ENCODE measurements at regions not wholly inside any gene's neighbourhood (a gene's known extent, or its start where the extent isn't known, plus 50 kb on each side); places are given as distances from the start of the nearest gene placed in this dataset.

- no peaks in the 10 kb centered on the region for H3K79me1 ChIP-seq (ENCODE audit: low read length)
- no peak overlapping the region for H3K4me3 ChIP-seq (ENCODE audit: low read depth, low read length)
- no peaks in the 10 kb centered on the region for H3K36me3 ChIP-seq (ENCODE audit: control insufficient read depth in 1 of 2, insufficient read depth in 2 of 2, low read length in 2 of 2)
- H3K27me3 ChIP-seq (ENCODE audit: insufficient read depth, low read length) = no peaks in the 10 kb centered on the region
- H4K91ac ChIP-seq (ENCODE audit: low read depth, low read length) = no peak overlapping the region
- no peak overlapping the region for H2AK5ac ChIP-seq (ENCODE audit: low read length)
- no peaks in the 10 kb centered on the region for H3K79me2 ChIP-seq (ENCODE audit: control insufficient read depth, insufficient read depth, low read length, poor library complexity)
- no peaks in the 10 kb centered on the region for H3K9me3 ChIP-seq (ENCODE audit: insufficient read depth, low read depth, low read length)
- no peak overlapping the region for H3K27ac ChIP-seq (ENCODE audit: low read depth, low read length)
- H2BK5ac ChIP-seq (ENCODE audit: low read depth, low read length, poor library complexity) = no peak overlapping the region
- H3K14ac ChIP-seq (ENCODE audit: low read length) = no peak overlapping the region
- H3K9ac ChIP-seq (ENCODE audit: low read length) = no peak overlapping the region
- H3K18ac ChIP-seq (ENCODE audit: low read length) = no peak overlapping the region
- no peak for DNase-seq
- no peak overlapping the region for H4K8ac ChIP-seq (ENCODE audit: low read depth, low read length)
- no peak overlapping the region for H2AFZ ChIP-seq (ENCODE audit: insufficient read depth, low read length, poor library complexity)
- H2BK120ac ChIP-seq (ENCODE audit: insufficient read depth, low read length, poor library complexity) = no peak overlapping the region
- H4K12ac ChIP-seq (ENCODE audit: low read depth, low read length) = no peak overlapping the region
- no peak overlapping the region for H3K23ac ChIP-seq (ENCODE audit: low read length)
- H2BK12ac ChIP-seq (ENCODE audit: low read length) = no peak overlapping the region
- no peak overlapping the region for H3K4me2 ChIP-seq (ENCODE audit: low read length)
- WGBS (ENCODE audit: extremely low coverage, insufficient coverage, insufficient read length) = no CpG with 5 or more reads among the region's 2 CpGs
- H3K4ac ChIP-seq (ENCODE audit: low read depth, low read length) = no peak overlapping the region
- peaks cover 0 to 5% of the 10 kb centered on the region in 2 experiments for H3K4me1 ChIP-seq (ENCODE audit: control insufficient read depth in 1 of 2, insufficient read depth in 2 of 2, low read length in 2 of 2)
Observed at GRCh38 chr3:3468596-3468995, 289.1 kb upstream of the CRBN start.

DNA sequence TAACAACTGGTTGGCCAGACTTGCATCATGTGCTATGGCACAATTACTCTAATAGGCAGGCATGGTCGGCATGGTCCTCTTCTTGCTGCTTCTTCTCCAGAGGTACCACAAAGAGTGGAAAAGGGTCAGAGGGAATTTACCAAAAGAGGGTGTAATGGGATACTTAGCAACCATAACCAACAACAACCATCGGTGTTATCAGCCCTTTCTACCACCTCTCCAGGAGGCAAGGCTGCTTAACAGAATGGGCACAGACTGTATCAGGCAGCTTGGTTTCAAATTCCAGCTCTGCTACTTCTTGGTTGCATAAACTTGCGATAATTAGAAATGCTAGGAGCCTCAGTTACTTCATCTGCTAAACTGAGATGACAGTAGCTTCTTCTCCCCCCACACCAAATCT lies 284.6 kb upstream of the CRBN start:
- no peak overlapping the region for H3K14ac ChIP-seq (ENCODE audit: low read length)
- H4K8ac ChIP-seq (ENCODE audit: low read depth, low read length) = no peak overlapping the region
- WGBS (ENCODE audit: extremely low coverage, insufficient coverage, insufficient read length) = no CpG with 5 or more reads among the region's 3 CpGs
- H2AFZ ChIP-seq (ENCODE audit: insufficient read depth, low read length, poor library complexity) = no peak overlapping the region
- no peaks in the 10 kb centered on the region for H3K79me2 ChIP-seq (ENCODE audit: control insufficient read depth, insufficient read depth, low read length, poor library complexity)
- no peak overlapping the region for H3K4ac ChIP-seq (ENCODE audit: low read depth, low read length)
- no peak overlapping the region for H2BK120ac ChIP-seq (ENCODE audit: insufficient read depth, low read length, poor library complexity)
- no peak overlapping the region for H2BK12ac ChIP-seq (ENCODE audit: low read length)
- no peak overlapping the region for H4K91ac ChIP-seq (ENCODE audit: low read depth, low read length)
- H3K4me3 ChIP-seq (ENCODE audit: low read depth, low read length) = no peak overlapping the region
- no peak overlapping the region for H3K9ac ChIP-seq (ENCODE audit: low read length)
- H3K23ac ChIP-seq (ENCODE audit: low read length) = no peak overlapping the region
- DNase-seq = no peak
- no peak overlapping the region for H3K4me2 ChIP-seq (ENCODE audit: low read length)
- H3K4me1 ChIP-seq (ENCODE audit: control insufficient read depth in 1 of 2, insufficient read depth in 2 of 2, low read length in 2 of 2) = peaks cover 0 to 8% of the 10 kb centered on the region in 2 experiments
- H4K12ac ChIP-seq (ENCODE audit: low read depth, low read length) = no peak overlapping the region
- H2BK5ac ChIP-seq (ENCODE audit: low read depth, low read length, poor library complexity) = no peak overlapping the region
- no peak overlapping the region for H3K18ac ChIP-seq (ENCODE audit: low read length)
- H3K36me3 ChIP-seq (ENCODE audit: control insufficient read depth in 1 of 2, insufficient read depth in 2 of 2, low read length in 2 of 2) = no peaks in the 10 kb centered on the region
- H3K27me3 ChIP-seq (ENCODE audit: insufficient read depth, low read length) = no peaks in the 10 kb centered on the region
- no peaks in the 10 kb centered on the region for H3K9me3 ChIP-seq (ENCODE audit: insufficient read depth, low read depth, low read length)
- no peaks in the 10 kb centered on the region for H3K79me1 ChIP-seq (ENCODE audit: low read length)
- no peak overlapping the region for H3K27ac ChIP-seq (ENCODE audit: low read depth, low read length)
- no peak overlapping the region for H2AK5ac ChIP-seq (ENCODE audit: low read length)

DNA sequence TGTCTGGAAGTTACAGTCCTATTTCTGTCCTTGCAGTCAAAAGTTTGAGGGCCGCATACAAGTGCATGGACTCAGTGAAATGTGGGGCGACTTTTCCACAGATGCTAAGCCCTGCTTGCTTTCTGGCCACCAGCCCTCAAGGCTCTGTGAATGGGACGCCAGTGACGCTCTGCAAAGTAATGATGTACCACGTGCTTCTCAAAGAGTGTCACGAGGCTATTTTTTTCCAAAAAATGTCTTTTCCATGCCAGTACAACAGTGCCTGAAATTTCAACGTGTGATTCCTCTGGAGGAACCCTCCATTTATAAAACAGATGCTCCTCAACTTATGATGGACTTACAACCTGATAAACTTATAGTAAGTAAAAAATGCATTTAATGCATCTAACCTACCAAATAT lies 281.8 kb upstream of the CRBN start:
- Histone ChIP-seq H2AK5ac (ENCODE audit: low read length) (no peak overlapping the region), H3K4me1 (ENCODE audit: control insufficient read depth in 1 of 2, insufficient read depth in 2 of 2, low read length in 2 of 2) (peaks cover 0 to 8% of the 10 kb centered on the region in 2 experiments), H3K9ac (ENCODE audit: low read length) (no peak overlapping the region), H2BK12ac (ENCODE audit: low read length) (no peak overlapping the region), H2BK5ac (ENCODE audit: low read depth, low read length, poor library complexity) (no peak overlapping the region), H4K91ac (ENCODE audit: low read depth, low read length) (no peak overlapping the region), H3K9me3 (ENCODE audit: insufficient read depth, low read depth, low read length) (no peaks in the 10 kb centered on the region), H3K27ac (ENCODE audit: low read depth, low read length) (no peak overlapping the region), H3K79me1 (ENCODE audit: low read length) (no peaks in the 10 kb centered on the region), H3K4me3 (ENCODE audit: low read depth, low read length) (no peak overlapping the region), H3K27me3 (ENCODE audit: insufficient read depth, low read length) (no peaks in the 10 kb centered on the region), H2AFZ (ENCODE audit: insufficient read depth, low read length, poor library complexity) (no peak overlapping the region), H3K14ac (ENCODE audit: low read length) (no peak overlapping the region), H4K12ac (ENCODE audit: low read depth, low read length) (no peak overlapping the region), H3K18ac (ENCODE audit: low read length) (no peak overlapping the region), H3K4ac (ENCODE audit: low read depth, low read length) (no peak overlapping the region), H3K23ac (ENCODE audit: low read length) (no peak overlapping the region), H3K4me2 (ENCODE audit: low read length) (no peak overlapping the region), H3K79me2 (ENCODE audit: control insufficient read depth, insufficient read depth, low read length, poor library complexity) (no peaks in the 10 kb centered on the region), H3K36me3 (ENCODE audit: control insufficient read depth in 1 of 2, insufficient read depth in 2 of 2, low read length in 2 of 2) (no peaks in the 10 kb centered on the region), H2BK120ac (ENCODE audit: insufficient read depth, low read length, poor library complexity) (no peak overlapping the region), H4K8ac (ENCODE audit: low read depth, low read length) (no peak overlapping the region)
- DNase-seq = no peak
- WGBS (ENCODE audit: extremely low coverage, insufficient coverage, insufficient read length) = no CpG with 5 or more reads among the region's 7 CpGs

- H2BK5ac ChIP-seq (ENCODE audit: low read depth, low read length, poor library complexity) = no peak overlapping the region
- H3K4me1 ChIP-seq (ENCODE audit: control insufficient read depth in 1 of 2, insufficient read depth in 2 of 2, low read length in 2 of 2) = no peaks in the 10 kb centered on the region
- no peak overlapping the region for H4K91ac ChIP-seq (ENCODE audit: low read depth, low read length)
- peak overlapping the region; percentile 53 for H2BK12ac ChIP-seq (ENCODE audit: low read length)
- H3K27me3 ChIP-seq (ENCODE audit: insufficient read depth, low read length) = no peaks in the 10 kb centered on the region
- H4K12ac ChIP-seq (ENCODE audit: low read depth, low read length) = no peak overlapping the region
- H3K23ac ChIP-seq (ENCODE audit: low read length) = no peak overlapping the region
- H3K4me2 ChIP-seq (ENCODE audit: low read length) = no peak overlapping the region
- no CpG with 5 or more reads among the region's 2 CpGs for WGBS (ENCODE audit: extremely low coverage, insufficient coverage, insufficient read length)
- no peak overlapping the region for H3K18ac ChIP-seq (ENCODE audit: low read length)
- no peaks in the 10 kb centered on the region for H3K79me2 ChIP-seq (ENCODE audit: control insufficient read depth, insufficient read depth, low read length, poor library complexity)
- H3K27ac ChIP-seq (ENCODE audit: low read depth, low read length) = no peak overlapping the region
- no peak overlapping the region for H3K4me3 ChIP-seq (ENCODE audit: low read depth, low read length)
- no peak overlapping the region for H4K8ac ChIP-seq (ENCODE audit: low read depth, low read length)
- no peak overlapping the region for H2AFZ ChIP-seq (ENCODE audit: insufficient read depth, low read length, poor library complexity)
- H3K14ac ChIP-seq (ENCODE audit: low read length) = no peak overlapping the region
- H3K4ac ChIP-seq (ENCODE audit: low read depth, low read length) = no peak overlapping the region
- H2BK120ac ChIP-seq (ENCODE audit: insufficient read depth, low read length, poor library complexity) = no peak overlapping the region
- H3K79me1 ChIP-seq (ENCODE audit: low read length) = no peaks in the 10 kb centered on the region
- no peaks in the 10 kb centered on the region for H3K9me3 ChIP-seq (ENCODE audit: insufficient read depth, low read depth, low read length)
- no peaks in the 10 kb centered on the region for H3K36me3 ChIP-seq (ENCODE audit: control insufficient read depth in 1 of 2, insufficient read depth in 2 of 2, low read length in 2 of 2)
- H2AK5ac ChIP-seq (ENCODE audit: low read length) = no peak overlapping the region
- no peak for DNase-seq
- H3K9ac ChIP-seq (ENCODE audit: low read length) = no peak overlapping the region
Observed at GRCh38 chr3:3448468-3448867, 269.0 kb upstream of the CRBN start.

All from trophoblast cell (in vitro differentiated cells and primary cell).